ENCODE measurements at regions not wholly inside any gene's neighbourhood (a gene's known extent, or its start where the extent isn't known, plus 50 kb on each side); places are given as distances from the start of the nearest gene placed in this dataset.

- TF ChIP-seq CTCF (IDR thresholded peaks at IDR 0.05; ENCODE audit: low read depth, low read length, poor library complexity, severe bottlenecking) (no peak), EZH2phosphoT487 (IDR thresholded peaks at IDR 0.05; ENCODE audit: borderline replicate concordance, low read length) (no peak)
Observed at GRCh38 chr18:10228326-10228725, 226.1 kb upstream of the APCDD1 start.
